Esophagus muscularis mucosa (tissue), 4 donors: ENCODE measurements at regions not wholly inside any gene's neighbourhood (a gene's known extent, or its start where the extent isn't known, plus 50 kb on each side); places are given as distances from the start of the nearest gene placed in this dataset.

Source experiments
- DNase-seq: peaks from one replicate; pipeline ENCODE4 v3.0.0-alpha.2; 2017; ENCODE audit errors: extremely low spot score
- H3K27ac ChIP-seq, 4 donors: fragments of 200-600 bp; sonication (generic); replicated peaks in 1 of 4; 1 replicate in 3 of 4; 2 replicates in 1 of 4; pipeline ENCODE4 v1.5.1; 2016 to 2019; ENCODE audit warnings: mild to moderate bottlenecking in 1 of 4
- H3K27me3 ChIP-seq, 4 donors: fragments of 200-600 bp; sonication (generic); one replicate each; pipeline versions ENCODE4 v1.5.1 to v1.6.0; 2016 to 2019
- H3K36me3 ChIP-seq, 4 donors: fragments of 200-600 bp; sonication (generic); one replicate each; pipeline ENCODE4 v1.5.1; 2016 to 2019
- H3K4me1 ChIP-seq, 4 donors: fragments of 200-600 bp; sonication (generic); one replicate each; pipeline ENCODE4 v1.5.1; 2016 to 2019
- H3K4me3 ChIP-seq, 4 donors: fragments of 200-600 bp; sonication (generic); 1 replicate in 2 of 4; 2 replicates in 2 of 4; pipeline ENCODE4 v1.5.1; 2016 to 2019; ENCODE audit warnings: mild to moderate bottlenecking in 4 of 4, moderate library complexity in 1 of 4
- H3K9me3 ChIP-seq, 4 donors: fragments of 200-600 bp; sonication (generic); 1 replicate in 3 of 4; 2 replicates in 1 of 4; pipeline ENCODE4 v1.5.1; 2016 to 2019
- EP300 ChIP-seq: sonication (generic); formaldehyde crosslinking; IDR thresholded peaks from one replicate; pipeline ENCODE4 v1.6.1; 2017; ENCODE audit warnings: antibody characterized with exemption
- POLR2A ChIP-seq: fragments of 450-650 bp; IDR thresholded peaks from one replicate; pipeline ENCODE4 v1.6.1; 2017; ENCODE audit warnings: antibody characterized with exemption, moderate library complexity, mild to moderate bottlenecking, low read depth
- POLR2AphosphoS5 ChIP-seq, 2 donors: sonication (generic); formaldehyde crosslinking; IDR thresholded peaks; one replicate each; pipeline ENCODE4 v1.6.1; 2017; ENCODE audit warnings: antibody characterized with exemption in 2 of 2
- WGBS: methylation state at CpG from one replicate; pipeline ENCODE4 v1.1.5; 2018; 5-methylcytosine and 5-hydroxymethylcytosine counted together
- intact Hi-C: fragments of 100-400 bp; cut with DNase I; formaldehyde crosslinking; loops from one replicate; pipeline ENCODE4 v1.15.1; 2023
- TF ChIP-seq, protein P1 (sequence below), 3 experiments: fragments of 200-600 bp in 2 of 3; fragments of 450-650 bp in 1 of 3; sonication (generic) in 2 of 3; IDR thresholded peaks; one replicate each; pipeline ENCODE4 v1.5.1; 2017 to 2019; ENCODE audit warnings: antibody characterized with exemption in 3 of 3, mild to moderate bottlenecking in 2 of 3, moderate library complexity in 1 of 3

DNA sequence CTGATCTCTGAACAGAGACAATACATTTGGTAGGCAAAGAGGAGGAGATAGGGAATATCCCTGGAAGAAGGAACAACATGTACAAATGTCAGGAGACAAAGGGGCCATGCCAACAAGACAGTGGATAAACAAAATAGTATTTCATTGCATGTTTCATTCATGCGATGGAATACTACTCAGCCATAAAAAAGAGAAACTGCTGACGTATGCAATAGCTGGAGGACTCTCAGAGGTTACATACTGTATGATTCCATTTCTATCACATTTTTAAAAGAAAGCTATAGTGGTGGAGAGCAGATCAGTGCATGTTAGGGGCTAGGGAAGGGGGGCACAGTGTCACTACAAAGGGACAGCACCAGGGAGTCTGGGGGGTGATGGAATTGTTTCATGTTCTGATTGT, 572.9 kb upstream of the CADM1 start:
- Histone ChIP-seq H3K36me3 (no peaks in the 10 kb centered on the region), H3K4me1 (no peaks in the 10 kb centered on the region), H3K27me3 (peaks cover 0 to 30% (median 0%) of the 10 kb centered on the region in 4 donors), H3K9me3 (no peaks in the 10 kb centered on the region), H3K4me3 (no peak overlapping the region), H3K27ac (no peak overlapping the region)
- intact Hi-C loops: no loop called here
- WGBS: 86% methylated on average over 2 of the region's 2 CpGs
- TF ChIP-seq POLR2A: no peak
- TF ChIP-seq, protein P1, sequence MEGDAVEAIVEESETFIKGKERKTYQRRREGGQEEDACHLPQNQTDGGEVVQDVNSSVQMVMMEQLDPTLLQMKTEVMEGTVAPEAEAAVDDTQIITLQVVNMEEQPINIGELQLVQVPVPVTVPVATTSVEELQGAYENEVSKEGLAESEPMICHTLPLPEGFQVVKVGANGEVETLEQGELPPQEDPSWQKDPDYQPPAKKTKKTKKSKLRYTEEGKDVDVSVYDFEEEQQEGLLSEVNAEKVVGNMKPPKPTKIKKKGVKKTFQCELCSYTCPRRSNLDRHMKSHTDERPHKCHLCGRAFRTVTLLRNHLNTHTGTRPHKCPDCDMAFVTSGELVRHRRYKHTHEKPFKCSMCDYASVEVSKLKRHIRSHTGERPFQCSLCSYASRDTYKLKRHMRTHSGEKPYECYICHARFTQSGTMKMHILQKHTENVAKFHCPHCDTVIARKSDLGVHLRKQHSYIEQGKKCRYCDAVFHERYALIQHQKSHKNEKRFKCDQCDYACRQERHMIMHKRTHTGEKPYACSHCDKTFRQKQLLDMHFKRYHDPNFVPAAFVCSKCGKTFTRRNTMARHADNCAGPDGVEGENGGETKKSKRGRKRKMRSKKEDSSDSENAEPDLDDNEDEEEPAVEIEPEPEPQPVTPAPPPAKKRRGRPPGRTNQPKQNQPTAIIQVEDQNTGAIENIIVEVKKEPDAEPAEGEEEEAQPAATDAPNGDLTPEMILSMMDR (IDR thresholded peaks at IDR 0.05): no peak
- no peak for TF ChIP-seq POLR2AphosphoS5 (IDR thresholded peaks at IDR 0.05)
- DNase-seq: no peak

DNA sequence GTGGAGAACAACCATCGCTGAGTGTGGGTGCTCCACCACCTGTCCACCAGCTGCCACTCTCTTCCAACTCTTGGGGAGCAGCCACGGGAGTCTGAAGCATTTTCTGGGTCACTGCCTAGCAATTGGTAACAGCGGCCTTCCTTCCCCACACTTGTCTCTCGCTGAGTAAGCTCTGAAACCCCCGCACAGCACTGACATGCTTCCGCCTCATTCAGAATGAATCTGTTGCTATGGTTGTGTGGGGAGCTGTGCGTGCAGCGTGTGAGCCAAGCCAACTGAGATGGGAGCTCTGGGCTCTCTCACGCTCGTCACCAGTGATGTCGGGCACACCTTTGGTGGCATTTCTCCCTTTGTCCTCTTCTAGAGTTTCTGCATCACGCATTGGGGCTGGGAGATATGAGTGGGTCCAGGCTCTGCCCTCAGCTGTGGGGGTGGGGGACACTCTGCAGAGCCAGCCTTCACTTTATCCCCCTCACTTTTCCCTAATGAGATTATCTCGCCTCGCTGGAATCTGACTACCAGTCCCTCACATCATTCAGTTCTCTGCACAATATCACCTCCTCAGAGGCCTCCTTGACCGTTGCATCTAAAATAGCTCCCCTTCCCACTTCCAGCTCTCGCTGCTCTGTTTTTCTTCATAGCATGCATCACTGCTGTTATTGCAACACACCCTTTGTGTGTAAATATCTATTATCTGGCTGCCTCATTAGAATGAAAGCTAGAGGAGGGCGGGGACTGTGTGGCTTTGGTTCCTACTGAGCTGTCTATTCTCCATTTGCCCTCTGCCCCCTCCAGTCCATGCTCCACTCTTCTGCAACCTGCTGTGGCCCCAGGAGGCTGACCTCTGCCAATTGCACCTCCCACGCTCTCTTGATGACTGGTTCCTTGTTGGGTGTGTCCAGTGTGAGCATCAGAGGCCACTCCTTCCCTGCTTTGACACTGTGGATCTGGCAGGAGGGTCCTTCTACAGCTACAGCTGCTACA, 569.9 kb upstream of the CADM1 start:
- Histone ChIP-seq H3K27ac (no peak overlapping the region), H3K27me3 (peaks cover 0 to 44% (median 0%) of the 10 kb centered on the region in 4 donors), H3K36me3 (no peaks in the 10 kb centered on the region), H3K4me1 (no peaks in the 10 kb centered on the region), H3K9me3 (no peaks in the 10 kb centered on the region), H3K4me3 (no peak overlapping the region)
- no peak for TF ChIP-seq POLR2AphosphoS5 (IDR thresholded peaks at IDR 0.05)
- TF ChIP-seq, protein P1 (IDR thresholded peaks at IDR 0.05): no peak
- no peak for TF ChIP-seq POLR2A
- TF ChIP-seq EP300: no peak
- intact Hi-C loops: no loop called here
- DNase-seq: no peak
- 54% methylated on average over 17 of the region's 18 CpGs for WGBS

DNA sequence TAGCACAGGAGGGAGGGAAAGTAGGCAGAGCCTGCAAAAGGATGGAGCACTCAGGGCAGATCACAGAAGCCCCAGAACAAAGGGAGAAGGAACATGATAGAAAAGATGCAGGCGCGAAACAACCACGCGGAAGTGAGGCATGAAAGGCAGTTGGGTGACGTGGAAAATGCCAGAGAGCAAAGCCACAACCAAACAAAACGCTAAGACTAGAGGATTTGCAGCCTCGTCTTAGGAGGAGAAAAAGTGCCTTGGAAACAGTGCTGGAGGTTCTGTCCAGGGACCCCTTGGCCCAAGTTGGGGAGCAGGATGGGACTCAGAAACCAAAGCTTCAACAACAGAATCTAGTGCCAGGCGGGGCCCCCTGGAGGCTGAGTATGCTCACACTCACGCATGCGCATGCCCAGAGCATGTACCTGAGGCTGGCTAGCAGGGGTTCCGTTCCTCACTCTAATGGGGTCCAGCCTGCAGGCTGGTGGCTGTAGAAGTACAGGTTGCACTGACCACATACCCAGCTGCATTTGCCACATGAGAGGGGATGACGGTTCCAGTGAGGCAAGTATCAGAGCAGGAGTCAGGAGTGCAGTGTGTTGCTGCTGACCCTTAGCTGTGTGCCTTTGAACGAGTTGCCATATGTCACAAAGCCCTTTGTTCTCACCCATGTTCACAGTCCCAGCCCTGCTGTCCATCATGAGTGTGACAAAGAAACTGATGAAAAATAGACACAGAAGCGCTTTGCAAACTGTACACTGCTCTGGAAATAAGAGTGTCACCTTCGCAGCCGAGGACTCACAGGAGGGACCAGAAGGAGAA, 568.6 kb upstream of the CADM1 start:
- intact Hi-C loops: no loop called here
- H3K27me3 ChIP-seq: peaks cover 0 to 44% (median 0%) of the 10 kb centered on the region in 4 donors
- no peaks in the 10 kb centered on the region for H3K36me3 ChIP-seq
- no peak overlapping the region for H3K4me3 ChIP-seq
- no peak overlapping the region for H3K27ac ChIP-seq
- TF ChIP-seq POLR2AphosphoS5 (IDR thresholded peaks at IDR 0.05) (no peak), POLR2A (no peak), EP300 (no peak)
- TF ChIP-seq, protein P1 (IDR thresholded peaks at IDR 0.05): no peak
- no peaks in the 10 kb centered on the region for H3K9me3 ChIP-seq
- 88% methylated on average over 15 of the region's 16 CpGs for WGBS
- no peaks in the 10 kb centered on the region for H3K4me1 ChIP-seq
- DNase-seq: no peak

DNA sequence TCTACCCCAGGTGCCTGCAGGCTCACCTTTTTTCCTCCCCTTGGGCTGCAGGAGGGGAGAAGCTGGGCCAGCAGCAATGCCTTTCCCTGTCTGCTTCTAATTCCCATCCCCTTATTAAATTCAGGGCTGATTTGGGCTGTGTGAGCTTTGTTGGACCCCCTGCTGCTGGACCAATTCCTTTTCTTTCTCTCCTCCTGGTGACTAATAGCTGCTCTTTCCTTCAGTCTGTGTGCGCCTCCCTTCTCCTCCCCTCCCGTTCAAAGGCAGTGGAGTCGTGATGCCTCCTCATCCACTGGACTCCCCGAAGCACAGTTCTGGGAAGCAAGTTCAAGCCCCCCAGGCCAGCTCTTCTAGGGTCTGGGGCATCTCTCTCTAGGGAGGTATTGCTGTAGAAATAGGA, 567.9 kb upstream of the CADM1 start:
- peaks cover 0 to 42% (median 0%) of the 10 kb centered on the region in 4 donors for H3K27me3 ChIP-seq
- no peaks in the 10 kb centered on the region for H3K4me1 ChIP-seq
- H3K9me3 ChIP-seq: no peaks in the 10 kb centered on the region
- no peak for DNase-seq
- no peak overlapping the region for H3K4me3 ChIP-seq
- H3K36me3 ChIP-seq: no peaks in the 10 kb centered on the region
- TF ChIP-seq, protein P1 (IDR thresholded peaks at IDR 0.05): no peak
- no peak for TF ChIP-seq EP300
- TF ChIP-seq POLR2AphosphoS5 (IDR thresholded peaks at IDR 0.05): no peak
- no peak for TF ChIP-seq POLR2A
- intact Hi-C loops: no loop called here
- WGBS: 63% methylated on average over 4 of the region's 4 CpGs
- no peak overlapping the region for H3K27ac ChIP-seq
